Stimulated activated CD4-positive, alpha-beta T cell treated with anti-CD3 and anti-CD28 coated beads, Interleukin-4, amount 100 ng/mL, for 4 hours (primary cell): ENCODE measurements at regions not wholly inside any gene's neighbourhood (a gene's known extent, or its start where the extent isn't known, plus 50 kb on each side); places are given as distances from the start of the nearest gene placed in this dataset.

Experiments used
- DNase-seq, 2 experiments: peaks; one replicate each; pipeline ENCODE4 v3.0.0-alpha.2; 2020

DNA sequence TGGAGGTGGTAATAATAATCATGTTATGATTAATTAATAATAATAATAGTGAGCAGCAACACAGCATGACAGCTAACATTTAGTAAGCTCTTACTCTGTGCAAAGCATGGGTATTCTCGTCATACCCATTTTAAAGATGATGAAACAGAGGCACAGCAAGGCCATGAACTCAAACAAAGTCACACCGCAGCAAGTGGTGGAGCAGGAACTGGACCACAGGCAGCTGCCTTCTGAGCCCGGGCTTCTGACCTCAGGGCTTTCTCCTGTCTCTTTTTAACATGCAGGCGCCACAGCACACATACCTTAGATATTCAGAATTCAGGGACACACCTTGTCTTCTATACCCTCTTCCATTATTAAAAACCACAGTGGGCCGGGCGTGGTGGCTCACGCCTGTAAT, 50.7 kb upstream of the SPATA12 start:
- DNase-seq = no peak

DNA sequence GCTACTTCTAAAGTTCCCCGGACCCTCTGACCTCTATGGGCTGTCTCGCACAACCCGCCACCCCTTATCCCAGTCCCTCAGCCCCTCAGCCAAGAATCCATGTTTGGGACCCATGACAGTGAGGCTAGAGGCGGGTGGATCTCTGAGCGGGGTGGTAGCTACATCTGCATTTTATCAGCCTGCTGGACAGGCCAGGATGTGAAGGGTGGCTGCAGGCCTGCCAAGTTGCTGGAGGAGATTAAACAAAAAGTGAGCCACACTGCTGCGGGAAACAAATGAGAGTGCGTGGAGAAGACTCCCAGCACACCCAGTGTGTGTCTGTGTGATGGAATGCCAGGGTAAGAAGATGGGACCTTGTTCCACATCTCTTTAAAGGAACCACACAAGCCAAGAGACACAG, 51.1 kb upstream of the SPATA12 start:
- no peak for DNase-seq

DNA sequence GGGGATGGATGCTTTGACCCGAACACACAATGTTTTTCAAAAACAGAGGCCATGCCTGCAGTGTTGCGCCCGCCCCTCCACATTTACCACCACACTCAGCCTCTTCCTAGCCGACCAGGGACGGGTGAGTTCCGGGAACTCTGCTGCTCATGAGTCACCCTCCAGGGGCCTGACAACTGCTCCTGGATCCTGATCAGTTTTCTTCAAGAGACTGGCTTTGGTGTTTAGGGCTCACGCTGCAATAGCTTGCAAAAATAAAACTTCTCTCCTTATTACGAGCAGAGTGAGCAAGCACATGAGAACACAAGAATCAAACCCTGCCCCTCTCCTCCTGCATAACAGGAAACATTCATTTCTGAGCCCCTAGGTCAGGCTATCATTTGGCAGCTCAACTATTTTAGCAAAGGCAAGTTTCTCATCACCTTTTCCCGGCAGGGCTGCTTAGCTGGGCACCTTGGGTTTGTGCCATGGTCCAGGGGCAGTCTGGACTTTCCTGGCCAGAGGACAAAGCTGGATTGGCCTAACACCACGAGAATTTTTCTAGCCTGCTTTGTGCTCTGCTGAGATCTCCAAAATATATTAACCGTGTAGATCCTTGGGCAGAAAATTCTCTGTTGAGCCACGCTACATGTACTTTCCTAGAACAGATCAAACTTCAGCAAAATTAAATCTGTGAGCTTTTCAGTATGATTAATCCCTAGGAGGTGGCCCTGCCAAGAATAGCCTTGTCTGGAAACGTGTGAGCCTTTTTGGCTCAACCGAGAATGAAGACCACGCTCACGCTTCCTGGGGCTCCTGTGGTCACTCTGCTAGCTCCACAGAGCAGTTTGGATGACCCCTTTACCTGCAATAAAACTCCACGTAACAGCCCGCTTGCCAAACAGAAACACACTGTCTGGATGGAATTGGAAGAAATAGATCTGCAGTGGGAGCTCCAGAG, 52.7 kb upstream of the SPATA12 start:
- DNase-seq = peak in 1 of 2 experiments; percentile 27

DNA sequence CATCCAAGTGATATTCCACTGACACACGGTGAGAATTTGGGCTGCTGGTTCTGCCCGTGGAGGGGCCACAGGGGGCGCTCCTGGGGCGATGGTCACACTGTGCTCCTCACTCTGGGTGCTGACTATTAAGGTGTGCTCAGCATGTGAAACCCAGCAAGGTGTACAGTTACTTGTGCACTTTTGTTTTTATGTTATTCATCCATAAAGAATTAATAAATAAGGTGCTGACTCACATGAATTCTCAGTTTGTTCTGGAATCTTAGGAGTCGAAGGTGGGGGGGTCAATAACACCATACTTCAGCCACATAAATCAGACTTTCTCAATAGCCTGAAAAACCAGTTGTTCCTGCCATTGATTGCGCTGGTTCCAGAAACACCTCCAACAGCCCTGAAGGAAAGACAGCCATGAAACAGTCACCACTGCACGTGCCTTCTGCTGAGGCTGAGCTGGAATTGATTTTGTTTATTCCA, 53.5 kb upstream of the SPATA12 start:
- DNase-seq = no peak

DNA sequence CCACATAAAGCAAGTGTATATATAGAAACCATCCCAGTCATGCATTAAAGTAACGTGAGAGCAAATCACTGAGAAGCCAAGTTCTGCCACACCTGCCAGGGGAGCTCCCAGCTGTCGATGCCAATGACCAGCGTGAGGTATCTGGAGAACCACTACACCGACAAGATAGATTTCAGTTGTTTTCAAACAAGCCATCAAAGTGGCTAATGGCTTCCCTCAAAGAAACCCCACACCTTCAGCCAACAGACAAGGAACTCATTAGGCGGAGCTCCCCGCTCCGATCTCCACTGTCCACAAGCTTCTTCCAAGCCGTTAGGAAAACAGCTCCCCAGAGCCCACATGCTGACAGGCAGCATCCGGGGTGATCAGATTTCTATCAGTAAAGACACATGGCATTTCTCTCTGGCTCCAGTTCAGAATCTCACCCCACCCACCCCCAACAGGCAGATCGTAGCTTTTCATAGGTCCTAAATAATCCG, 54.2 kb upstream of the SPATA12 start:
- no peak for DNase-seq

DNA sequence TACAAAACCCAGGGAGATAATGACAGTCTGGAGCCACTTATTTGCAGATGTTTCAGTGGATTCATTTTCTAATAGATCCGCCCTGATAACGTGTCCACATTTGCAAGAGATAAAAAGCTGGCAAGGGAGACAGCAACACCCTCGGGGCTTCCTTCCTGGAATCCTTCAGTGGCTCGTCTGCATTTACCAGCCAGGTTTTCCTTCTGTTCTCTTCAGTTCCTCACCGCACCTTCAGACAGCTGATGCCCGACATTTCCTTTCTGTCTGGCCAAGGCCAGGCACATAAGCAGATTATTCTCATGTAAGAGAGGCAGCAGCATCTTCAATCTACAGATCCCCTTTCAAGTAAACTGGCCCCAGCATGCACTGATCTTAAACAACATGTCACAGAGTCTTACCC, 56.2 kb upstream of the SPATA12 start:
- DNase-seq = no peak

DNA sequence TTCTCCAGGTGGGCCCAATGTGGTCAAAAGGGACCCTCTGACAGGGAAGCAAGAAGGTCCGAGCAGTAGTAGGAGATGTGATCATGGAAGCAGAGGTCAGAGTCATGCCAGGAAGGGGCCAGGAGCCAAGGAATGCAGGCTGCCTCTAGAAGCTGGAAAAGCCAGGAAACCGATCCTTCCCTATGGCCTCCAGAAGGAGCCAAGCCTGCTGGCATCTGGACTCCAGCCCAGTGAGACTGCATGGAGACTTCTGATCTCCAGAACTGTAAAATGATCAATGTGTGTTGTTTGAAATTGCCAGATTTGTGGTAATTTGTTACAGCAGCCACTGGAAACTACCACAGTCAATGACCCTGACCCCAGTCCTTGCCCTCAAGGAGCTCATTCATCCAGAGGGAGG, 56.8 kb upstream of the SPATA12 start:
- no peak for DNase-seq

DNA sequence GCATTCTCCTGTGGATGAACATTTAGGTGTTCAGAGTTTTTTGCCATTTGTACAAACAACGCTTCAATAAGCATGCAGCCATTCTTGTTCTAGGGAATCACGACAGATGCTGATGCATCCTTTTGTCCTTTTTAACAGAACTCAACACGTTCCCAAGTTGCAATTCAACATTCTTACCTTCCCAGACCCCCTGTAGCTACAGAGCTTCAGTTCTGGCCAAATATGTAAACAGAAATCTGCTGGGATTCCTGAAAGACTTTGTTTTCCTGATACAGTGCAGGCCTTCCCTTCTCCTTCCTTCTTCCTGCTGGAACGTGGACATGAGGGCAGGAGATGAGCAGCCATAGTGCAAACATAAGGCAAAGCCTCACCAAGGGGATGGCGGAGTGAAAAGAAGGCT, 59.1 kb upstream of the SPATA12 start:
- no peak for DNase-seq

DNA sequence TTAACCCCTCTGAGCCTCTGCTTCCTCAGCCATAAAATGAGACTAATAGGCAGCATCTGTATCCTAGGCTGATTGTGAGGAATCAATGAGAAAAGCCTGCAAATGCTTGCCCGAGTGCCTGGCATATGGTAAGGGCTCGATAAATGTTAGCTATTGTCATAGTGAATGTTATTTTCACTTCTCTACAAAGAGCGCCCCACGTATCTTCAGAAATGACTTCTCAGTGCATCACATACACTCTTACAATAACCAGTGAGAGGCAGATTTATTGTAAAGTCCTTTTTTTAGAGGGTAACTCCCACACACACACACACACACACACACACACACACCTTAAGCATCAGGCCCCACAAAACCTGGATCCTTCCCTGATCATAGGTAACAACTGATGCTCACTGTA, 60.5 kb upstream of the SPATA12 start:
- no peak for DNase-seq

DNA sequence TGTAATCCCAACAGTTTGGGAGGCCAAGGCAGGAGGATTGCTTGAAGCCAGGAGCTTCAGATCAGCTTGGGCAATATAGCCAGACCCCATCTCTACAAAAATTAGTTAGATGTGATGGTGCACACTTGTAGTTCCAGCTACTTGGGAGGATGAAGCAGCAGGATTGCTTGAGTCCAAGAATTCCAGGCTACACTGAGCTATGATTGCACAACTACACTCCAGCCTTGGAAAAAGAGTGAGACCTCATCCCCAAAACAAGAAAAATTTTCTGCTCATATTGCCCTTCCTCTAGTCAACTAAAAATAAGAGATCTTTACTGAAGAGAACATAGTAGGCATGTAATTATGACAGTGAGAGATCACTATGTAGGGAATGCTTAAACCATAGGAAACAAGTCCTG, 60.9 kb upstream of the SPATA12 start:
- DNase-seq = no peak

DNA sequence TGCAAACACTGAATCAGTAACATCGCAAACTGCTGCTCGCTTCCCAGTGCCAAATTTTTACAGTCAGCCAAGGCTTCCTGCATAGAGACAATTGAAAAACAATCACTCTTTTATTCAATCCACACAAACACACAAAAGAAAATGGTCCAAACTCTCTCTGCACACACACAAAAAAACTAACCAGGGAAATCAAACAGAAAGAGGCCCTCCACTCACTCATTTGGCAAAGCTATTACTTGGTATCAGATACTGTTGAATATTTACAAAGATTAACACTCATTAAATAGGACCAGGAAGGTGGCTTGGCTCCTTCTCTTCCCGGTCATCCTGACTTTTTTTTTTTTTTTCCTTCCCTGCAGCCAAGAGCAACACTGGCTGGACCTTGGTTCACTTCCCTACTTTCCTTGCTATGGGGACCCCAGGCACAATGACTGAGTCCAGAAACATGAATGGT, 62.4 kb upstream of the SPATA12 start:
- DNase-seq = no peak

DNA sequence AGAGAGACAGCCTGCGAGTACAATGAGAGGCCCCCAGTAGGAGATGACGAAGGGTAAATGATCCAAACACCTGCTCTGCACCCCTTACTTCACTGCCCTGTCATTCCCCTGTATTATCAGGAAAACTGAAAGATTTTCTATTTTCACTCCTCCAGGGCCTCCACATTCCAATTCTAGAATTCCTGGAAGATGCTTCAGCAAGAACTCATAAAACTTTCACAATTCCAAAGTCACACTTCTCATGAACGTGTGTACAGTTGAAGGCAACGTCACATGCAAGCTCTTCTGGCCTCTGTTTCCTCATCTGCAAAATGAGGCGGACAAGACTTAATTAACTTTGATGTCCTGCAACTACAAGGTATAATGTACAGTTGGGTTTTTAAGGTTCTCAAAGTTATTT, 62.8 kb upstream of the SPATA12 start:
- no peak for DNase-seq

DNA sequence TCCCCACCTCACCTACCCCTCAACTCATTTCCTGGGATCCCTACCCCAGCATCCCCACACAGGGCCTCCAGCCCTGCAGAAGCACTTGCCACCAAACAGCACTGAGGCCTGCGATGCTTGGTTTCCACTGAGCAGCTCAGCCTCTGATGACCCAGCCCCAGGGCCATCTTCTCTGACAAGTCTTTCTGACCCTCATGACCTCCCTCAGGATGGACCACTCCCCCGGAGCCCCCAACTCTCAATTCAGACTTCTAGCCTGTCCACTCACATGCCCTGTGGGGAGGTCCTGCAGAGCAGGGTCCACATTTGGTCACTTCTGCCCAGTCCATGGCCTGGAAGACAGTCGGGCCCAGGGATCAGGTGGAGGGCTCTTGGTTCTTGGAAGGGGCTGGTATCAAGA, 63.4 kb upstream of the SPATA12 start:
- DNase-seq = no peak

DNA sequence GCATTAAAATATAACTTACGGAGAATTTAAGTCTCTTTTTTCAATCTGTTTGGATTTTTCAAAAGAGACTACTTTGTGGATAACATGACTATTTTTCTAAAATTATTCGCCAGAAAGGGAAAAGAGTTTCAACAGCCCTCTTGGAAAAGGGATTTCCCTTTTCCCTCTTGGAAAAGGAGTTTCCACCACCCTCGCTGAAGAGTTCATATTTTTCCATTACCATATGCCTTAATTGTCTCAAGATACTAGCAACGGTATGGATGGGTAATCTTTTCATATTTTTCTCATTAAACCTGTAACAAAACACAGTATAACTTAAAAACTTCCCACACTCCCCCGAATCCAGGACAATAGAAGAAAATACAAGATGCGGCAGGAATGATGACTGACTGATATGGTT, 66.1 kb upstream of the SPATA12 start:
- DNase-seq = no peak

DNA sequence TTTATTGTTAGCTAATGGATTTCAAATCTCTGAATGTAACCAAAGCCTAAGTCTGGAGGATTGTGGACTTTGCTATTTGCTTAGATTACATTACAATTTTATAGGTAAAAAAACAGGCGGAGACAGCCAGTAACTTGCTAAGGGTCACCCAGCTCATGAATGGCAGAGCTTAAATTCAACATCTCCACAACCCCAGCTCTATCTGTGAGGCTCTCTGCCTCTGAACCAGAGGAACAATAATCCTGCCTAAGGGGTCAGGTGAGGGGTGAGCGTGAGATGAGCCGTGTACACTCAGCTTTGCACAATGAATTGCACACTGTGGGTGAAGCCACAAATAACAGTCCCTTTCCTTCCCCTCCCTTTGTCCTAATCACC, 69.8 kb upstream of the SPATA12 start:
- no peak for DNase-seq

DNA sequence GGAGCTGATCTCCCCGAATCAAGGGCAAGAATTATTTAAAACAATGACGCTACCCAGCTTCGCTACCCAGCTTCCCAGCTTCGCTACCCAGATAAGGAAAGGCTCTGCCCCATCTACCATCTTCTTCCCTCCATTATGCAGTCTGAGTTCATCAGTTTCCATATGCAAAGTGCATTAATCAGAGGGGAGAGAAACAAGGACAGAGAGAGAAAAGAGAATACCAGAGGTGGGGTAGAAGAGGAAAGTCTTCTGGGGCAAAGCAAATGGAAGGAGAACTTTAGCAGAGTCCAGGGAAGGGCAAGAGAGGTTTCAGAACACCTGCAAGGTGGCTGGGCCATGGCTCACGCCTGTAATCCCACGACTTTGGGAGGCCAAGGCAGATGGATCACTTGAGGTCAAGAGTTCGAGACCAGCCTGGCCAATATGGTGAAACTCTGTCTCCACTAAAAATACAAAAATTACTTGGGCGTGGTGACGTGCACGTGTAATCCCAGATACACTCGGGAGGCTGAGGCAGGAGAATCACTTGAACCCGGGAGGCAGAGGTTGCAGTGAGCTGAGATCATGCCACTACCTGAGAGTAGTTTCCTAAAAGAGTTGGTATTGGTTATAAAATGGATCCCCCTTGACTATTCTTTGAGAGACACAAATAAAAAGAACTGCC, 70.4 kb upstream of the SPATA12 start:
- no peak for DNase-seq

DNA sequence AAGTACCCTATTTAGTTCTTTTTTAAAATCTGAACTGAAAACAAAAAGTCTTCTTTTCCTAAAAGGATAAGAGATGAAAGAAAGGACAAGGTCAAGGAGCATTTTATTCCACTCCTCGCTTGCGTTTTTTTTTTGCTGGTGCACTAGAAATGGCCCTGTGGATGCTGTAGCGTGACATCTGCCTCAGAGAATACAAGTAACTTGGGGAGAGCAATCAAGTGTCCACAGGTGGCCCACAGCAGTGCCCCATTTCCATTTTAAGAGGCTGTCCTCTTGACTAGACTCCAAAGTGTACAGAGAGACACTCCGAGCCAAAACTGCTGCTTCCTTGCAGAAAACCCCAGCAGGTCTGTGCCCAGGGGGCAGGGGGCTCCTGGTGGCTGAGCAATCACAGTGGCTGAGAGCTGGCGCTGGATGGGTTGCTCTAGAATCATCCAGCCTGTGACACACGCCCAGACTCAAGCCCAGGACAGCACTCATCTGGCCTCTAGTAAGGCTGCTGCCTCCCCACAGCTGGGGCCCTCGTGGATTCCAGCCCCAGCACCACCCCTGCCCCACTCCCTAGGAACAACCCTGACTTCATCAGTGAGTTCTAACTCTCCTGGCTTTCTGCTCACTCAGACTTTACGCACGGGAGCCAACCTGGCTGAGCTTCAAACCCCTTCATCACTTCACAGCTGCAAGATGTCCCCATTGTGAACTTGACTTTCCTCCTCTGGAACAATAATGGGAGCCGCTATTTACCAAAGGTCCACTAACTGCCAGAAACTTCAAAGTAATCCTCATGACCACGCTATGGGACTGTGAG, 71.1 kb upstream of the SPATA12 start:
- no peak for DNase-seq

DNA sequence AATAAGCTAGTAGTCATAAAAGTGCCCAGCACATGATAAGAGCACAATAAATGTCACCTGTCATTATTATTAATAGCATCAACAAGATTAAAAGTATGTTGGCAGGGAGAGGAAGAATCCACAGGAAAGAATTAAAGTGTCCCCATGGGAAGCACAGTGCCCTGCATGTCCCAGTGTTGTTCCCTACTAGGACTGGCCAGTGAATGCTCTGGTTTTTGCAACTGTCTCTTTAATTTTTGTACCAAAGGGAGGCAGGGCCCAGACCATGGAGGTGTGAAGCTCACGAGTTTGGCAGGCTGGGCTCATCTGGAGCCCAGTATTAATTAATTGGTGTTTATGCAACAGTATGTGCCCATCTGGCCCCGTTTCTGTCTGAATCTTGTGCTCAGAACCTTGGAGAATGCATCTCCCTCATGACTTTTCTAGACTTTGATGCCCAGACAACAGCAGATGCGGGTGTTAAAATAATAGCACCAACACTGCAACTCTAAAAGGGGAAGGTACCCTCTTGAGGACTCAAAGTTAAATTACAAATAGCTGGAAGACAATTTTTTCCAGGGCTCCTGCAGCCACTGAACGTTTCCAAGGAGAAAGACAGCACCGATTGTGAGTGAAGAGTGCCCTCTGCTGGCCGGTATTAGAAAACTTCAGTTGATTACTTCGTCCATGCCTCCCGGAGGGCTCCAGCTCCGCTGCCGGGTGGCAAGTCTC, 71.9 kb upstream of the SPATA12 start:
- peak; percentile 60 to 66 for DNase-seq

DNA sequence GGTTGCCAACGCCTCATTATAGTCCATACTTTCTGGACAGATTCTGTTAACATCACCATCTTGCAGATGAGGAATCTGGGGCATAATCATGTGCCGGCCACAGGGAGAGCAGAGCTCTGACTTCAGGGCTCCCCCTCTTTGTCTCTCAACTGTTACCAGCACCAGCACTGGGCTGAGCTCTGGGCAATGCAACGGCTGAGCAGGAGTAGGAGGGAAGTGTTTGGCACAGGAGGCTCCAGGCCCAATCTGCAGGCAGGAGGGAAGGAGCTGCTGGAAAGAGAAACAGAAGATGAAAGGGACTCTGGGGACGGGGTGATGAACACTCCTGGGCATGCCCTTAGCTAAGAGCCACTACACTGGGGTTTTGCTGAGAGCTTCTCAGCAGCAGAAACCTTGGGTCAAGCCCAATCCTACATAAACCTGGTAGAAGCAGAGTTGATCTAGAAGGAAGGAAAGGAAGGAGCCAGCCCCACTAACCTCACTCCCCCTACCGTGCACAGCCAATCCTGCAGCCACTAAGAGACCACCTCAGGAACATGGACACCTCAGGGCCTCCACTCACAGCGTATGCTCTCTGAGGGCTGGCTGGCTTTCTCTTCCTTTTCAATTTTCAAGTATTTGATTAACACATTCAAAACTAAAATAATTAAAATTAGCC, 73.1 kb upstream of the SPATA12 start:
- DNase-seq = no peak

DNA sequence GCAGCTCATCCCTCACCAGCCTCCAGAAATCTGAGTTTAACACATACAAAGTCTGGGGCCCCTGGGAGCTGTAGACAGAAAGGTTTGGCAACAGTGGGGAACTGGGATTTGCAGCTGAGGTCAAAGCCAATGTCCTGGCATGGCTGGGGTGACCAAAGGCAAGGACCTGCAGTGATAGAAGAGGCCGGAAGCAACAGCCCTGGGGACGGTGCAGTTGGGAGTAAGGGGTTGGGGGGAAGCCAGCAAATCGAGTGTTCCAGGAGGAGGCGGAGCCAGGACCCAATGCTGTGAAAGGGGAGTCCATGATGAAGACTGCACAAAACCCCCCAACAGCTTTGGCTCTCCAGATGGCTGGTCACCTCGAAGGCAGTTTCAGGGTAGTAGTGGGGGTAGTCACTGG, 74.1 kb upstream of the SPATA12 start:
- DNase-seq = no peak

DNA sequence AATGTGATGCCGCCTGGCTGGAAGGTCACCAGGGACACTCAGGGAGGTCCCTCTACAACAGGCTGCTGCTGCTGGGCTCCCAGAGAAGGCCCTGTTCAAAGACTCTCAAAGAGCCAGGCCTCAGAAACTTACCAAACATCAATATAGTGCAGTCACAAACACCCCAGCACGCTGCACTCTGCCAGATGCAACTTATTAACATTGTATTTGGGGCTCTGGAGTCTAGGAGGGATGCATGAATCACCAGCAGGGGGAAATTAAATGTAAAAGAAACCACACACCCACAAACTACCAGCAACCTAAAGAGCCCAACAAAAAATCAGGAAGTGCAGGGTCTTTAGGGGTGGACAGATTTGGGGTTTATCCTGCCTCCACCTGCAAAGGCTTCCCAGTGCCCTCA, 74.6 kb upstream of the SPATA12 start:
- peak in 1 of 2 experiments; percentile 39 for DNase-seq

DNA sequence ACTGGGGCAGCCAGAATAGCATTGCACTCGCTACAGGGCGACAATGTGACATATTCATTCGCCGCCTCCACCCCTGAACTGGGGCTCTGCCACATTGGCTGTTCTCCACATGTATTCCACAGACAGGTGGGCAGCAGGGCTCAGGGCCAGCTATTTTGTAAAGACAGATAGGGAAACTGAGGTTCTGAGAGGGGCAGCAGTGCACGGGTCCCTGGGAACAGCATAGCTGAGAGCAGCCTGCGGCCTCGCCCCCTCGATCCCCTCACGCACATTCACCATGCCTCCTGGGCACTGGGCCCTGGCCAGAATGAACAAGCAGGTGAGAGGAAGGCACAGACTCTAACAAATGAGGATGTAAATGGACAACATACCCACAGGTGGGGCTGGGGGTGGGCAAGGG, 75.0 kb upstream of the SPATA12 start:
- no peak for DNase-seq
